ENCODE measurements at regions not wholly inside any gene's neighbourhood (a gene's known extent, or its start where the extent isn't known, plus 50 kb on each side); places are given as distances from the start of the nearest gene placed in this dataset.
A peak's percentile ranks its signal among the peaks of the same experiment; 100 is the strongest.
"Not testable (repeated sequence)": the region's sequence is repeated elsewhere in the genome, so short reads cannot be mapped to it uniquely, and the experiment has no call there.

DNA sequence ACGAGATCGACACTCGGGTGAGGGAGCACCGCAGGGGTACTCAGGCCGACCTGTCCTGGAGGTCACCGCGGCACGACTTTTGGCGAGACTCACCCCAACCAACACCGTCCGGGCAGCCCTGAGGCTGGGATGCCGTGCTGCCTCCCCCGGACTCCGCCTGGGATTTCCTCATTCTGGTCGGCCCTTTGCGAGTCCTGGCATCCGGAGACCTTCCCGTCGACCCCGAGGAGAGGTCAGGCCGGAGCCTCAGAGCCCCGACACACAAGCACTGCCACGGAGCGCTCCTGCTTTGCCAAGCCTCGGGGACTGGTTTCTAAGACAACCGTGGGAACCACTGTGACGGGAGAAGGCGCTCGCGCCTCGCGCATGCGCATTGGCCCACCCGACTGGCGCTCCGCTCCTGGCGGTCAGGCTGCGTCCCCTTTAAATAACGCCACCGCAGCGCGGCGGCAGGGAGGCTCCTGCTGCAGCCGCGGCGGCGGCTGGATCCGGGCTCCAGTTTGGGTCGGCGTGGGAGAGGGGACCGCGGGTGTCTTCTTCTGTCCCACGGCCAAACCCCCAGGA, 166.4 kb upstream of the ZNF337 start:
- DNase-seq: peak; percentile 57

DNA sequence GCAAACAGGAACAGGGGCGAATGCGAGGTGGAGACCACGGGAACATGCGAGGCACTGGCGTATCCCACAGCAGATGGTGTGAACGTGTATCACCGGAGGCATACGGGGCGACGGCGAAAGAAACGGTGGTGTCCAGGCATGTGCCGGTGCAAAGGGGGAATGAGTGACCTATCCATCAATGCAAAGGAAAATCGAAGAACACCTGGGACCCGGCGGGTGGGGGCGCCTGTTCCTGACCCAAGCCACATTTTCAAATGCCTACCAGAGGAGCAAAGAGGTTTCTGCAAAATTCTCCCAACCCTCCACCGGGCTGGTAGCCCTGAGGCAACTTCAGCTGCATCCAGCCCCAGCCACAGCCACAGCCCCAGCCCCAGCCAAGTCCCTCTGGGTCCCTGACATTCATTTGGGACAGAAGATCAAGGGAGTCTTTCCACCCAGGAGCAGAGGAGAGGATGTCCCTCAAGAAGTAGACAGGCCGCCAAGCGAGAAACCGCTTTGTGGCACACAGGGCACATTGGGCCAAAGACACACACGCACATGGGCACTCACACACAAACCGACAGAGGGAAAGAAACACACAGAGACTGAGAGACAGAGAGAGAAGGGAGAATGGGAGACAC, 164.0 kb upstream of the ZNF337 start:
- DNase-seq: no peak

DNA sequence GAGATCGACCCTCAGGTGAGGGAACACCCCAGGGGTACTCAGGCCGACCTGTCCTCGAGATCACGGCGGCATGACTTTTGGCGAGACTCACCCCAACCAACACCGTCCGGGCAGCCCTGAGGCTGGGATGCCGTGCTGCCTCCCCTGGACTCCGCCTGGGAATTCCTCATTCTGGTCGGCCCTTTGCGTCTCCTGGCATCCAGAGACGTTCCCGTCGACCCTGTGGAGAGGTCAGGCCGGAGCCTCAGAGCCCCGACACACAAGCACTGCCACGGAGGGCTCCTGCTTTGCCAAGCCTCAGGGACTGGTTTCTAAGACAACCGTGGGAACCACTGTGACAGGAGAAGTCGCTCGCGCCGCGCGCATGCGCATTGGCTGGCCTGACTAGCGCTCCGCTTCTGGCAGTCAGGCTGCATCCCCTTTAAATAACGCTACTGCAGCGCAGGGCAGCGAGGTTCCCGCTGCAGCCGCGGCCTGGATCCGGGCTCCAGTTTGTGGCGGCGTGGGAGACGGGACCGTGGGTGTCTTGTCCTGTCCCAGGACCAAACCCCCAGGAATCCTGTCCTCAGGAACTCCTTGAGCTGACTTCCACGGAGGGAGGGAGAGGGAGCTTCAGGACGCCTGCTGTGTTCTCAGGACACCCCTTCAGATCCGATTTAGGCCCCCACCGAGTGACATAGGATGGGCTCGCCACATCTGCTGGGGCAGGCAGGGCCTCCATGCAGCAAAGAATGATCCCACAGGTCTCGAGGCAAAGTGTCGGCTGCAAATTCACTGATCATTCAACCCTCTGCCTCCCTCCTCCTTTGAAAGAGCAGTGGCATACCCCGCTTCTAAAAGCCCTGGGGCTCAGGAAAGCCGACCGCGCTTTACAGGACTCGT, 163.2 kb upstream of the ZNF337 start:
- no peak for DNase-seq

DNA sequence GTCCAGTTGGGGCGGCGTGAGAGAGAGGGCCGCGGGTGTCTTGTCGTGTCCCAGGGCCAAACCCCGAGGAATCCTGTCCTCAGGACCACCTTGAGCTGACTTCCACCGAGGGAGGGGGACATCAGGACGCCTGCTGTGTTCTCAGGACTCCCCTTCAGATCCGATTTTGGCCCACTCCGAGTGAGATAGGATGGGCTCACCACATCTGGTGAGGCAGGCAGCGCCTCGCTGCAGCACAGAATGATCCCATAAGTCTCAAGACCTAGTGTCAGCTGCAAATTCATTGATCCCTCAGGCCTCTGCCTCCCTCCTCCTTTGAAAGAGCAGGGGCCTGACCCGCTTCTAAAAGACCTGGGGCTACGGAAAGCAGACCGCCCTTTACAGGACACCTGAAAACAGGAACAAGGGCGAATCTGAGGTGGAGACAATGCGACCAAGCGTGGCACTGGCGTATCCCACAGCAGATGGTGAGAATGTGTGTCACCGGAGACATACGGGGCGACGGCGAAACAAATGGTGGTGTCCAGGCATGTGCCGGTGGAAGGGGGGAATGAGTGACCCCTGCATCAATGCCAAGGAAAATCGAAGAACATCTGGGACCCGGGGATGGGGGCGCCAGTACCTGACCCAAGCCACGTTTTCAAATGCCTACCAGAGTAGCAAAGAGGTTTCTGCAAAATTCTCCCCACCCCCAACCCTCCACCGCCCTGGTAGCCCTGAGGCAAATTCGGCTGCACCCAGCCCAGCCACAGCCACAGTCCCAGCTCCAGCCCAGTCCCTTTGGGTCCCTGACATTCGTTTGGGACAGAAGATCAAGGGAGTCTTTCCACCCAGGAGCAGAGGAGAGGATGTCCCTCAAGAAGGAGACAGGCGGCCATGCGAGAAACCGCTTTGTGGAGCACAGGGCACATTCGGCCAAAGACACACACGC, 162.1 kb upstream of the ZNF337 start:
- DNase-seq: no peak

DNA sequence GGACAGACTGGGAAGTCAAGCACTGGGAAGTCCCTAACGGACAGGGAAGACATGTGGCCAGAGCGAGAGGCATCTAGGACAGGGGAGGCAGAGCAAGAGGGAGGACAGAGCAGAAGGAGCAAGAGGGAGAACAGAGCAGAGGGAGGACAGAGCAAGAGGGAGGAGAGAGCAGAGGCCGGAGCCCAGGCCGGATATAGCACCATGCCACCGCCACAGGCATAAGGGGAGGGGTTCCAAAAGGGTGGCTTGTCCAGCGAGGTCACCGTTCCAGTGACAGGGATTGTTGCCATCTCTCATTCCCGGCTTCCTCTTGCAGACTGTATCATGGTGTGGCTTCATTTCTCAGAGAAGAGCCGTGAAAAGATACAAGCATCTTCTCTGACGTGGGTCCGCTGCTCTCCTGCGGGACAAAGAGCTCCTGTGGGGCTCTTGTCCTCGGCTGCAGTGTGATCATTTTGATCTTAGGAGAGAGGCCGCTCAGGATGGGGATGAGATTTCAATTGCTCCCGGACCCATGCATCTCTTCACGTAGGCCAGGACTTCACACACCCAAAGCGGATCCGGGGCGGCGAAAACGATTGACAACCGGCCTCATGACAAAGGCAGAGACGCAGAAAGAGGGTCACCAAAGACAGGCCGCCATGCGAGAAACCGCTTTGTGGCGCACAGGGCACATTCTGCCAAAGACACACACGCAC, 160.6 kb upstream of the ZNF337 start:
- not testable (repeated sequence) for DNase-seq

DNA sequence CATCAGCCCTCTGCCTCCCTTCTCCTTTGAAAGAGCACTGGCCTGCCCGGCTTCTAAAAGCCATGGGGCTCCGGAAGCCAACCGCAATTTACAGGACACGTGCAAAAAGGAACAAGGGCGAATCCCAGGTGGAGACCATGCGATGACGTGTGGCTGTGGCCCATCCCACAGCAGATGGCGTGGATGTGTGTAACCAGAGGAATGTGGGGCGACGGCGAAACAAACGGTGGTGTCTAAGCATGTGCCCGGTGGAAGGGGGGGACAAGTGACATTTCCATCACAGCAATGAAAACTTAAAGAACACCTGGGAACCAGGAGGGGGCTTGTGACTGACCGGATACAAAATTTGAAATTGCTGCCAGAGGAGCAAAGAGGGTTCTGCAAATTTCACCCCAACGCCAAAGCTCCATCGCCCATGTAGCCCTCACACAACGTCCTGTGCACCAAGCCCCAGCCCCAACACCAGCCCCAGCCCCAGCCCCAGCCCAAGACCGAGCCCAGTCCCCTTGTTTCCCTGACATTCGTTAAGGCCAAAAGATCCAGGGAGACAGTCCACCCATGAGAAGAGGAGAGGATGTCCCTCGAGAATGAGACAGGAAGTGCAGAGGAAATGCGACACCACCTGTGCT, 159.7 kb upstream of the ZNF337 start:
- no peak for DNase-seq

DNA sequence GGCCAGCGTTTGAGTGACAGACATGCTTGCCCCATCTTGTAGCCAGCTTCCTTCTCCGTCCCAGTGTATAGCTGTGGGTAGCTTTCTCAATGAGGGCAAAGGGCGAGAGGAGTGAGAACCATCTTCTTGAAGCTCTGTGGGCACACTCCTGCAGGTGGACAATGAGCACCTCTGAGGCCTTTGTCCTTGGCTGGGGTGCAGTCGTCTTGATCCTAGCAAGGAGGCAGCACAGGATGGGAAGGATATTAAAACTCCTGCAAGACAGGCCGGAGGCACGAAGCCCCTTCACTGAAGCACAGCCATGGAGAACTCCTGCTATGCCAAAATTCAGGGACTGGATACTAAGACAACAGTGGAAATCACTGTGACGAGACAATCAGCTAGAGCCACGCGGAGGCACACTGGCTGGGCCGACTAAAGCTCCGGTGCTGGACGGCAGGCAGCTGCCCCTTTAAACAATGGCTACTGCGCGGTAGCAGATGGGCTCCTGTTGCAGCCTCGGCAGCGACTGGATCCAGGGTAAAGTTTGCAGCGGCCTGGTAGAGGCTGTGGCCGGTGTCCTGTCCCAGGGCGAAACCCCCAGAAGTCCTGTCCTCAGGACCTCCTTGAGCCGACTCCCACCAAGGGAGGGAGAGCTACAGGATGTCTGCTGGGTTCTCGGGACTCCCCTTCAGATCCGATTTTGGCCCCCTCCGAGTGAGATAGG, 159.0 kb upstream of the ZNF337 start:
- not testable (repeated sequence) for DNase-seq

DNA sequence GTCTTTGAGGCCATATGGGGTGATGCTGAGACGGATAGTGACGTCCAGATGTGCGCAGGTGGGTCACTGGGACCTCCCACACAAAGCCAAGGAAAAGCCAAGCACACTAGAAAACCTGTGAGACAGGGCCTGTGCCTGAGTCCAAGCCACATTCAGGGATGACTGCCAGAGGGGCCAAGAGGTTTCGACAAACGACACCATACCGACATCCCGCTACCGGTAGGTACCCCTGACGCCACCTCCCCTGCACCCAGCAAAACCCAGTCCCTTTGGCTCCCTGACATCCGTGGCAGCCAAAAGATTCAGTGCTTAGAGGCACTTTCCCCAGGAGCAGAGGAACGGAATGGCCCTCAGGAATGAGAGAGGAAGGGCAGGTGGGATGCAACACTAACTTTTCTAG, 158.0 kb upstream of the ZNF337 start:
- DNase-seq: not testable (repeated sequence)

DNA sequence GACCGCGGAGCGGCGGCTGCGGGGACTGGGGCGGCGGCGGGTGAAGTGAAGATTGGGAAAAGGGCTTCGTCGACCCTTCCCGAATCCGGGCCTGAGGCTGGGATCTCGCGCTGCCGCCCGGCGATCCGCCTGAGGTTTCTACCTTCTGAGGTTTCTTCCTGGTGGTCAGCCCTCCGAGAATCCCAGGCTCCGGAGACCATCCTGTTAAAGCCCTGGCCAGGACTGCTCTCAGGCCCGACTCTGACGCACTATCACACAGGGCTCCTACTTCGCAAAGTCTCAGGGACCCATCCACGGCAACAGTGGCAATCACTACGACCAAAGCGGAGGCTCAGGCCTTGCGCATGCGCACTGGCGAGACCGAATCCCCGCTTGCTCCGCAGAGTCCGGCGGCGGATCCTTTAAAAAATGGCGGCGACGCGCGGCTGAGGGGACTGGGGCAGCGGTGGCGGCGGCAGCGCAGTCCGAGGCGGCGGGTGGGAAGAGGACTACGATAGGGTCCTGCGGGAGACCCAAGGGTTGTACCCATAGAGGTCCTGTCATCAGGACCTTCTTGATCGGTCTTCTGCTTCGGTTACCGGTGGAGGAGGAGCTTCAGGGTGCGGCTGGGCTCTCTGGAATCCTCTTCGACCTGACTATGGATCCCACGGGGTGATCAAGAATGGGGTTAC, 157.2 kb upstream of the ZNF337 start:
- peak; percentile 60 for DNase-seq

DNA sequence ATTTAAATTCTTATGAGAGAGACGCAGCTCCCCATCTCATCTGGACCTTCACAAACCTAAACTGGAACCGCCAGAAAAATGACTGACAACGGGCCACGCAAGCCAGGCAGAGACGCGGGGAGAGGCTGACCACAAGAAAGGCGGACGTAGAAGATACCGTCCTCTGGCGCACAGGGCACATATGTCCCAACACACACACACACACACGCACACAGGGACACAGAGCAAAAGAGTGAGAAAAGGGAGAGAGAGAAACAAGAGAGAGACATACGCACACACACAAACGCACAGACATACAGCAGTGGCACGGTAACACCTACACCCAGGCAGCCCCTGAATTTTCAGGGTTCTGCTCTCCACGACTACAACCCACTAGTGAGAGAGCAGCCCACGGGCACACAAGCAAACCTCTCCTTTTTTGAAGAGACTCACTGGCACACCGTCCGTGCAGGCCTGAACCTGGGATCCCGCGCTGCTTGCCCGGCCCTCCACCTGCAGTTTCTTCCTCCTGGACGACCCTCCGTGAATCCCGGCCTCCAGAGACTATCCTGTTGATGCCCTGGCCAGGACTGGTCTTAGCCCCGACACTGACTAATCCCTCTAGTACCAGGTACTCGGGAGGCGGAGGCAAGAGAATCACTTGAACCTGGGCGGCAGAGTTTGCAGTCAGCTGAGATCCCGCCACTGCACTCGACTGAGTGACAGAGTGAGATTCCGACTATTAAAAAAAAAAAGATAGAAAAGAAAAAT, 156.5 kb upstream of the ZNF337 start:
- DNase-seq: not testable (repeated sequence)

DNA sequence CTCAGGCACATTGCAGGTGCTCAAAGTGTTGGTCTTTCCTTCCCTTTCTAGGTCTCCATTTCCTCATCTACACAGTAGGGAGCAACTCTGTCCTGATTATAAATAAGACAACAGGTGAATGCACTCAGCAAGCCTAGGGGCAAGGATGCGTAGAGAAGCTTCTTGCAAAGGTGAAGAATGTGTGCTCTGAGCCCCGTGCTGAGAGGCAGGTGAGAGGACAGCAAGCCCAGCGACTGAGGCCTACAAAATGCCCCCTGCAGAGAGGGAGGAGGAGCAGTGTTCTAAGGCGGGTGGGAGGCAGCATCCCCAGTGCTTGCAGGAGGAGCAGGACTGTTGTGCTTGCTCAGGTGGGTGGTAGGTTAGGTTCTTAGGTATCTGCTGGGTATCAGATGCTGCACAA, 153.5 kb upstream of the ZNF337 start:
- not testable (repeated sequence) for DNase-seq

DNA sequence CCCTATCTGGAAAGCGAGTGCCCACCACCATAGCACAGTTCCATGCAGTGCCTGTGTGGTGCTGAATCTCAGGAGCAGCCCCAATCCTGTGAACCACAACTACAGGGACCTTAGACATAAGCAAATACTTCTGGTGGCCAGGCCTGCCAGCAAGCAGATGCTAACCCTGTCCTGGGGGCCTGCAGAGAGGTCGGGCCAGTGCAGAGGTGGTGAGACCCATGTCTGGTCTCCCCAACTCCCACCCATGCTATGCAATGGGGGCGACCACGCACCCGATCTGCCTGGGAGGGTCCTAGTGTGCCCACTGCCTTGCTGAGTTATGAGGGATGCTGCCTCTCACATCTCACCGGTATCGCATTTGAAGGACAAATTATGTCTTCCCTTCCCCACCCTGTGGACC, 151.6 kb upstream of the ZNF337 start:
- DNase-seq: no peak

DNA sequence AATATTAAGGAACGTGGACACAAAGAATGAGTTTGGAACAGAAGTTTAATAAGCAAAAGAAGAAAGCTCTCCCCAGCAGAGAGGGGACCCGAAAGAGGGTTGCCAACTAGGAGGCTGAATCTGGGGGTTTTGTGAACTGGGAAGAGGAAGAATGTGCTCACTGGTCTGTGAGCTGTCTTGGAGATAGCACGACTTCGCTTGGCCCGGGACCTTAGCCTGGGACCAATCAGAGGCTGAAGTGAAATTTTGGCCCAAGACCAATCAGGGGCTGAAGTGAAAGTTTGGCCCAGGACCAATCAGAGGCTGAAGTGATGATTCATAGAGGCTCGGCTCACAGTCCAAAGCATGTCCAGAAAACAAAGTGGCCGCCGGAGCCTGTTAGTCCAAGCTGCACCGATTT, 148.0 kb upstream of the ZNF337 start:
- not testable (repeated sequence) for DNase-seq

DNA sequence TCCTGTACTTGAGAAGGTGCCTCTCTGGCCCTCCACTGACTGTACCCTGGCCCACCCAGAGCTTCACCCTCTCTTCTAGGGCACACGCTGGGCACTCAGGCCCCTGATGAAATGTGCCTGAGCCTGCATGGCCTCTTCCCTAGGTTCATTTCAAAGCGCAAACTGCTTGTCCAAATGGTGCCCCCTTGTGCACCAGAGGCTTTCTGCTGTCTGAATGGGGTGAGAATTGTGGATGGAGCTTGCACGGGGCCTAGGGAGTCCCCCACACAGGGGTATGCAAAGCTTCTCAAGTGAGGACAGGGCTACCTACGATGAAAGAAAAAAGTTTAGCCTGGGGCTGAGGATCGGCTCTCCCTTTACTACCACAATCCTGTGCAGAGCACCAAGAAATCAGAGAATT, 116.9 kb upstream of the ZNF337 start:
- not testable (repeated sequence) for DNase-seq

DNA sequence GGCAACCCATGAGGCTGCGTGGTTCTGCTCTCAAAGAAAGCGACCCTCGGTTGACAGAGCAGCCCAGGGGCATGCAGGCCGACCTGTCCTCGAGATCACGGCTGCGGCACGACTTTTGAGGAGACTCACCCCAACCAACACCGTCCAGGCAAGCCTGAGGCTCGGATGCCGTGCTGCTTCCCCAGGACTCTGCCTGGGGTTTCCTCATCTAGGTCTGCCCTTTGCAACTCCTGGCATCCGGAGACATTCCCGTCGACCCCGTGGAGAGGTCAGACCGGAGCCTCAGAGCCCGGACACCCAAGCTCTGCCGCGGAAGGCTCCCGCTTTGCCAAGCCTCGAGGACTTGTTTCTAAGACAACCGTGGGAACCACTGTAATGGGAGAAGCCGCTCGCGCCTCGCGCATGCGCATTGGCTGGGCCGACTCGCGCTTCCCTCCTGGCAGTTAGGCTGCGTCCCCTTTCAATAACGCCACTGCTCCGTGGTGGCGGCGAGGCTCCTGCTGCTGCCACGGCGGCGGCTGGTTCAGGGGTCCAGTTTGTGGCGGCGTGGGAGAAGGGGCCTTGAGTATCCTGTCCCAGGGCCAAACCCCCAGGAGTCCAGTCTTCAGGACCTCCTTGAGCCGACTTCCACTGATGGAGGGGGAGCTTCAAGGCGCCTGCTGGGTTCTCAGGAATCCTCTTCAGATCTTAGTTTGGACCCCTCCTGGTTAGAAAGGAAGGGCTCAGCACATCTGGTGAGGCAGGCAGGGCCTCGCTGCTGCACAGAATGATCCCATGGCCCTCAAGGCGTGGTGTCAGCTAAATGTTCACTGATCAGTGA, 101.7 kb upstream of the ZNF337 start:
- DNase-seq: not testable (repeated sequence)

DNA sequence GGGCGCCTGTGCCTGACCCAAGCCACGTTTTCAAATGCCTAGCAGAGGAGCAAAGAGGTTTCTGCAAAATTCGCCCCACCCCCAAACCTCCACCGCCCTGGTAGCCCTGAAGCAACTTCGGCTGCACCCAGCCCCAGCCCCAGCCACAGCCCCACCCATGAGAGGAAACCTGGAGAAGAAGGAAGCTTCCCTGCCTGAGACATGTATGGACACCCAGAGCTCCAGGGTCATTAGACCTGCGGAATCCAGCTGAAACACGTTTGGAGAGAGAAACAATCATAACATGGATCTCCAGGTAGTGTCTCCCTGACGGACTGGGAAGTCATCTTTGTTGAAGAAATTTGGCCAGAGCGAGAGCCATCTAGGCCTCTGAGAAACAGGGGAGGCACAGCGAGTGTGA, 100.4 kb upstream of the ZNF337 start:
- DNase-seq: not testable (repeated sequence)

DNA sequence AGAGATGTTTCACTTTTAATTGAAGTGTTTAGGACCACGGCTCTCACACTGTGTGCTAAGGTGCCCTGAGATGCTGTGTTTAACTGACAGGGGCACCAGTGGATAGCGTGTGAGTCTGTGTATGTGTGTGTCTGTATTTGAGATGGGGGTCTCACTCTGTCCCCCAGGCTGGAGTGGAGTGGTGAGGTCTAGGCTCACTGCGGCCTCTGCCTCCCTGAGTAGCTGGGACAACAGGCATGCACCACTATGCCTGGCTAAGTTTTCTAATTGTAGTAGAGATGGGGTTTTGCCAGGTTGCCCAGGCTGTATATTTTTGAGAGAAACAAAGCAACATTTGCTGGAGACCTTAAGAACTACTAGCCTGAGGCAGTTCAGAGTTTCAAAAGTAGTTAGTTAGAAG, 80.6 kb upstream of the ZNF337 start:
- DNase-seq: not testable (repeated sequence)

DNA sequence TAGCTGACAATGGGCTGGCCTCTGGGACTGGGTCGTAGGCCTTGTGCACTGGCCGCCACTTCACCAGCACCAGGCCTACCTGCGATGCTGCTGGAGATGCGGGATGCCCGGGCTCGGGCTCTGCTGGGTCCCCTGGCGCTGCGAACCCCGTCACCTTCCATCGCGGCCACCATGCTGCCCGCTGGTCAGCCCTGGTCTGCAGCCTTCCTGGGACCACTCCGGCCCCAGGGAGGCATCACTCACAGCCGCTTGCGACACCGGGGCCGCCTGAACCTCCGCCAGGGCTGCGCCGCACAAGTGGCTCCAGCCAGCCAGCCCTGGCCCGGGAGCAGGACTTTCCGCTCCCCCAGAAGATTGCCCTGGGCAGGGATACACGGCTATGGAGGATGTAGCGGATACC, 78.1 kb upstream of the ZNF337 start:
- not testable (repeated sequence) for DNase-seq

DNA sequence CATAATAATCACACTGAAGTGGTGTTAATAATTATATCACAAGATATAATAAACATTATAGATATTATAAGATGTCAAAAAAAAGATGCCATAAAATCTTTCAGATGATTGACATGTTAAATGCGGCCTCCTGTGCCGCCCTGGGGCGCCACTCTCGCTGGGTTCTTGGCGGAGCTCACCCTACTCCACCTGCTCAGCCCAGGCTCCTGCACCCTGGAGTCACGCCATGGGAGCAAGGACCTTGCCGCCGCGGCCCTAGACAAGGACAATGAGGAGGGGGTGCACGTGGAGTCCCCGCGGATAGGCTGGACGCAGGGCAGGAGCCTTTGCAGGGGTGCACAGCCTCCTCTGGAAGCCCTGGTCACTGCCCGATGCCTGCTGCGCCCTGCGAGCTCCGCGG, 77.5 kb upstream of the ZNF337 start:
- DNase-seq: not testable (repeated sequence)
